ENCODE measurements at regions not wholly inside any gene's neighbourhood (a gene's known extent, or its start where the extent isn't known, plus 50 kb on each side); places are given as distances from the start of the nearest gene placed in this dataset.

- TF ChIP-seq CTCF (IDR thresholded peaks at IDR 0.05) = no peak
- TF ChIP-seq POLR2AphosphoS5 (IDR thresholded peaks at IDR 0.05) = no peak
- TF ChIP-seq POLR2A (IDR thresholded peaks at IDR 0.05; ENCODE audit: low read depth) = no peak
These were observed 52.1 kb upstream of the CCDC174 start for GRCh38 chr3:14599488-14599887.
